A549 (cell line): ENCODE measurements at regions not wholly inside any gene's neighbourhood (a gene's known extent, or its start where the extent isn't known, plus 50 kb on each side); places are given as distances from the start of the nearest gene placed in this dataset.
A peak's percentile ranks its signal among the peaks of the same experiment; 100 is the strongest.

Source experiments
- ATAC-seq, 2 experiments: fragments of 200-7000 bp in 1 of 2; fragments of >200 bp in 1 of 2; cut with Nextera tagmentation in 1 of 2; cut with Tn5 transposase in 1 of 2; 3 replicates each; pipeline versions ENCODE4 v1.8.0 to v1.9.1; 2018 to 2020; ENCODE audit warnings: mild to moderate bottlenecking in 1 of 2, moderate library complexity in 1 of 2
- CTCF ChIA-PET: fragments of 300-600 bp; sonication (Branson Sonifier 250); formaldehyde crosslinking; extraction: SDS; loops from one replicate; lab custom pipeline; 2021; ENCODE audit warnings: antibody characterized with exemption, inconsistent platforms; lab: Yijun Ruan, JAX
- POLR2A ChIA-PET: fragments of 350-600 bp; formaldehyde crosslinking; extraction: SDS; loops from one replicate; lab custom pipeline; 2021; ENCODE audit warnings: antibody characterized with exemption, inconsistent platforms; lab: Yijun Ruan, JAX
- DNase-seq, 2 experiments: peaks; one replicate each; pipeline versions ENCODE4 v3.0.0 to v3.0.0-alpha.2; 2011 to 2016; ENCODE audit warnings: low read depth in 1 of 2, low spot score in 1 of 2
- FAIRE-seq: peaks from 2 replicates; lab custom pipeline; 2011; peaks lifted over from hg19 to GRCh38; lab: Jason Lieb, UNC
- H3K27ac ChIP-seq, 2 experiments: fragments of >200 bp; sonication (Bioruptor Twin); formaldehyde crosslinking; 3 replicates each; pipeline ENCODE4 v1.5.1; 2016 to 2017
- H3K4me1 ChIP-seq: fragments of >200 bp; sonication (Bioruptor Twin); formaldehyde crosslinking; 3 replicates; pipeline ENCODE4 v1.6.1; 2016
- H3K4me2 ChIP-seq: fragments of >200 bp; sonication (Bioruptor Twin); formaldehyde crosslinking; 3 replicates; pipeline ENCODE4 v1.6.1; 2016
- H3K4me3 ChIP-seq: fragments of >200 bp; sonication (Bioruptor Twin); formaldehyde crosslinking; 3 replicates; pipeline ENCODE4 v1.5.1; 2016
- H3K9me3 ChIP-seq: fragments of >200 bp; sonication (Bioruptor Twin); formaldehyde crosslinking; 3 replicates; pipeline ENCODE4 v1.6.1; 2016
- ATOH8 ChIP-seq: fragments of 250-450 bp; sonication (Bioruptor Pico); IDR thresholded peaks from 2 replicates; pipeline ENCODE4 v1.5.0; 2020; ENCODE audit warnings: low read depth, mild to moderate bottlenecking, moderate library complexity
- CEBPB ChIP-seq, 2 experiments: fragments of >200 bp in 1 of 2; sonication (Bioruptor Twin) in 1 of 2; formaldehyde crosslinking in 1 of 2; IDR thresholded peaks; 2 replicates each; pipeline ENCODE4 v1.6.1; 2012 to 2016
- CTCF ChIP-seq: fragments of >200 bp; sonication (Bioruptor Twin); formaldehyde crosslinking; IDR thresholded peaks from 3 replicates; pipeline ENCODE4 v1.5.1; 2016
- EHF ChIP-seq: fragments of 250-450 bp; sonication (Bioruptor Pico); IDR thresholded peaks from 2 replicates; pipeline ENCODE4 v1.5.0; 2020; ENCODE audit warnings: mild to moderate bottlenecking
- ESRRA ChIP-seq: fragments of 150-350 bp; IDR thresholded peaks from 2 replicates; pipeline ENCODE4 v1.6.1; 2014; ENCODE audit warnings: mild to moderate bottlenecking, low read length, borderline replicate concordance
- FOXS1 ChIP-seq: fragments of 250-450 bp; sonication (Bioruptor Pico); IDR thresholded peaks from 2 replicates; pipeline ENCODE4 v1.5.0; 2020; ENCODE audit warnings: mild to moderate bottlenecking, moderate library complexity
- GATA3 ChIP-seq: IDR thresholded peaks from 2 replicates; pipeline ENCODE4 v1.6.1; 2012; ENCODE audit warnings: borderline replicate concordance
- HMGXB4 ChIP-seq: fragments of 250-450 bp; sonication (Bioruptor Pico); IDR thresholded peaks from 2 replicates; pipeline ENCODE4 v1.5.0; 2021; ENCODE audit warnings: mild to moderate bottlenecking, moderate library complexity, borderline replicate concordance
- HOXB5 ChIP-seq: fragments of 250-450 bp; sonication (Bioruptor Pico); IDR thresholded peaks from 2 replicates; pipeline ENCODE4 v1.5.0; 2020; ENCODE audit warnings: mild to moderate bottlenecking, moderate library complexity
- KDM5A ChIP-seq: fragments of 200-600 bp; sonication (generic); IDR thresholded peaks from 2 replicates; pipeline ENCODE4 v1.6.1; 2016; ENCODE audit warnings: antibody characterized with exemption, mild to moderate bottlenecking
- MAX ChIP-seq: IDR thresholded peaks from 2 replicates; pipeline ENCODE4 v1.6.1; 2012
- MAZ ChIP-seq: fragments of 150-350 bp; IDR thresholded peaks from 2 replicates; pipeline ENCODE4 v1.6.1; 2014; ENCODE audit warnings: antibody characterized with exemption, low read depth, low read length, borderline replicate concordance
- NPAS2 ChIP-seq: fragments of 250-450 bp; sonication (Bioruptor Pico); IDR thresholded peaks from 2 replicates; pipeline ENCODE4 v1.8.0; 2022; ENCODE audit warnings: mild to moderate bottlenecking, moderate library complexity, borderline replicate concordance
- NR3C1 ChIP-seq: fragments of >200 bp; sonication (Bioruptor Twin); formaldehyde crosslinking; IDR thresholded peaks from 3 replicates; pipeline ENCODE4 v1.6.1; 2017
- POLR2A ChIP-seq: IDR thresholded peaks from 2 replicates; pipeline ENCODE4 v1.6.1; 2012; ENCODE audit warnings: mild to moderate bottlenecking, low read length
- RARB ChIP-seq: fragments of 250-450 bp; sonication (Bioruptor Pico); IDR thresholded peaks from 2 replicates; pipeline ENCODE4 v1.8.0; 2021; ENCODE audit warnings: mild to moderate bottlenecking, moderate library complexity
- RFX5 ChIP-seq: fragments of 450-650 bp; IDR thresholded peaks from 2 replicates; pipeline ENCODE4 v1.7.1; 2014; ENCODE audit warnings: antibody characterized with exemption, mild to moderate bottlenecking, moderate library complexity
- RNF2 ChIP-seq: fragments of 200-600 bp; sonication (generic); IDR thresholded peaks from 2 replicates; pipeline ENCODE4 v1.6.1; 2016; ENCODE audit warnings: low read depth, mild to moderate bottlenecking, antibody characterized with exemption, moderate library complexity, borderline replicate concordance
- SMC3 ChIP-seq: fragments of >200 bp; sonication (Bioruptor Twin); formaldehyde crosslinking; IDR thresholded peaks from 3 replicates; pipeline ENCODE4 v1.6.1; 2018; ENCODE audit warnings: inconsistent platforms
- TFCP2L1 ChIP-seq: fragments of 250-450 bp; sonication (Bioruptor Pico); IDR thresholded peaks from 2 replicates; pipeline ENCODE4 v1.5.0; 2021; ENCODE audit warnings: mild to moderate bottlenecking
- TP53 ChIP-seq: fragments of 250-450 bp; sonication (Bioruptor Pico); IDR thresholded peaks from 2 replicates; pipeline ENCODE4 v1.5.0; 2021; ENCODE audit warnings: mild to moderate bottlenecking, moderate library complexity
- WGBS: methylation state at CpG from one replicate; pipeline ENCODE4 v1.1.6; 2017; ENCODE audit errors: missing lambda C conversion rate; 5-methylcytosine and 5-hydroxymethylcytosine counted together
- TF ChIP-seq, protein P1 (sequence below): fragments of 450-650 bp; IDR thresholded peaks from 2 replicates; pipeline ENCODE4 v1.6.1; 2014; ENCODE audit warnings: antibody characterized with exemption

GRCh38 chr15:91572110-91572509 lies 281.4 kb upstream of the SLCO3A1 start:
- FAIRE-seq (no peak), DNase-seq (peak in 1 of 2 experiments; percentile 77), ATAC-seq (peak; percentile 75 to 76)
- H3K9me3 ChIP-seq = peaks cover 10% of the 10 kb centered on the region; the same call in 2 of the 3 replicates
- no peak overlapping the region for H3K4me3 ChIP-seq
- WGBS = 14% methylated on average over 5 of the region's 5 CpGs
- peaks cover 10% of the 10 kb centered on the region; the same call in 2 of the 3 replicates for H3K4me1 ChIP-seq
- H3K4me2 ChIP-seq = peak overlapping the region; percentile 38
- no peak overlapping the region for H3K27ac ChIP-seq
- no peak for TF ChIP-seq HOXB5
- no peak for TF ChIP-seq ATOH8 (CRISPR knock-in tag)
- TF ChIP-seq EHF (CRISPR knock-in tag) = no peak
- TF ChIP-seq TP53 (CRISPR knock-in tag) = no peak
- POLR2A ChIA-PET = no interaction called here
- CTCF ChIA-PET = no interaction called here

DNA sequence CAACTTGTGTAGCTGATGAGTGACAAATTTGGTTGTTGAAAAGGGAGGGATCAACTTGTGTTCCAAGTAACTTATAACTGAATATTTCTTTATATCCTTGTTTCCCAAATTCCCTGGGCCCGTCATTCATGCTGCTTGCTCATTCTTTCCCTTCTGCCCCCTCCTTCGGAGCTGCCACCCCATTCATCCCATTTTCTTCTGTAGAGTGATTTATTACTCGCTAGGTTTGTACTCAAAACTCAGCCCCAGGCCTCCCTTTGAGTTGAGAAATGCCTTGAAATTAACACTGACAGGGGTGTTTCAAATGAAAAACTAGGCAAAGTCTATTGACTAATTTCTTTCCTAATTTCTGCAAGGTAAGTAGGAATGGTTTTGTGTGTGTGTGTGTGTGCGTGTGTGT lies 277.4 kb upstream of the SLCO3A1 start:
- no peak for DNase-seq
- Histone ChIP-seq H3K4me1 (peaks cover 10% of the 10 kb centered on the region; the same call in 2 of the 3 replicates), H3K27ac (no peak overlapping the region)
- POLR2A ChIA-PET = no interaction called here
- no peak for TF ChIP-seq CEBPB (IDR thresholded peaks at IDR 0.05)
- TF ChIP-seq POLR2A = no peak
- no peak for TF ChIP-seq RARB (CRISPR knock-in tag)
- no peak for TF ChIP-seq MAZ
- no peak for TF ChIP-seq NPAS2
- no peak for TF ChIP-seq RNF2
- TF ChIP-seq FOXS1 = no peak
- TF ChIP-seq, protein P1, sequence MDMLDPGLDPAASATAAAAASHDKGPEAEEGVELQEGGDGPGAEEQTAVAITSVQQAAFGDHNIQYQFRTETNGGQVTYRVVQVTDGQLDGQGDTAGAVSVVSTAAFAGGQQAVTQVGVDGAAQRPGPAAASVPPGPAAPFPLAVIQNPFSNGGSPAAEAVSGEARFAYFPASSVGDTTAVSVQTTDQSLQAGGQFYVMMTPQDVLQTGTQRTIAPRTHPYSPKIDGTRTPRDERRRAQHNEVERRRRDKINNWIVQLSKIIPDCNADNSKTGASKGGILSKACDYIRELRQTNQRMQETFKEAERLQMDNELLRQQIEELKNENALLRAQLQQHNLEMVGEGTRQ = no peak
- no peak for TF ChIP-seq GATA3
- no peak for TF ChIP-seq TFCP2L1
- TF ChIP-seq HMGXB4 (CRISPR knock-in tag) = no peak
- TF ChIP-seq ESRRA = no peak
- no peak for TF ChIP-seq RFX5
- TF ChIP-seq, all 56 proteins: peak for 0
- no peak for ATAC-seq
- FAIRE-seq = no peak
- Histone ChIP-seq H3K9me3 (0 out of 3 replicates have a peak, but pooled peaks cover 2% of the 10 kb centered on the region), H3K4me2 (no peak overlapping the region), H3K4me3 (no peak overlapping the region)
- WGBS = 41% methylated on average over 4 of the region's 4 CpGs
- CTCF ChIA-PET = no interaction called here

DNA sequence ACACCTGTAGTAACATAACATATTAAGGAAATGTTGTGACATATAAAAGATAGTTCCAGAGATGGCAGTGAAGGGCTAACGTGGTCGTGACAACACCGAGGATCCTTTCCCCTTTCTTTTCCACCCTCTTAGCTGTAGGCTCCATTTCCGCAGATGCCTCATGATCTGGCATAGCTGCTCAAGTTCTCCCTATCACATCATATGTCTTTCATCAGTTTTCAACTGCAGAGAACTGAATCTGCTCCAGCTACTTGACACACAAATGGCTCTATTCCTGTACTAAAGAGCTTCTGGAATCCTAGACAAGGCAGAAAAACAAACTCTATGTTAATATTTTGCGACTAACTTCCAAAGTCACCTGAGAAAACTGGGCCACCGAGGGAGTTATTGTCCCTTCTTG lies 275.0 kb upstream of the SLCO3A1 start:
- no peak for ATAC-seq
- no peaks in the 10 kb centered on the region for H3K4me1 ChIP-seq
- no peak overlapping the region for H3K4me2 ChIP-seq
- H3K4me3 ChIP-seq = no peak overlapping the region
- POLR2A ChIA-PET = no interaction called here
- CTCF ChIA-PET = interaction anchor here (1.0 kb wide), 1 partner anchor 41 kb away, joined by 3 read pairs; no protein-coding TSS in a partner anchor
- DNase-seq = no peak
- TF ChIP-seq SMC3 (no peak), CTCF (no peak), TFCP2L1 (no peak), MAX (no peak), NR3C1 (no peak), KDM5A (no peak)
- TF ChIP-seq, all 56 proteins: peak for 0
- 42% methylated on average over 6 of the region's 6 CpGs for WGBS
- FAIRE-seq = no peak
- no peaks in the 10 kb centered on the region for H3K9me3 ChIP-seq
- no peak overlapping the region for H3K27ac ChIP-seq
